Activated CD4-positive, alpha-beta memory T cell treated with anti-CD3 and anti-CD28 coated beads for 36 hours (primary cell): ENCODE measurements at regions not wholly inside any gene's neighbourhood (a gene's known extent, or its start where the extent isn't known, plus 50 kb on each side); places are given as distances from the start of the nearest gene placed in this dataset.

Experiments
- CTCF ChIA-PET: fragments of 350-600 bp; sonication (Branson Sonifier 250); formaldehyde crosslinking; loops from one replicate; lab custom pipeline; 2021; ENCODE audit warnings: antibody characterized with exemption, inconsistent platforms; lab: Charles Lee
- POLR2A ChIA-PET: fragments of 350-600 bp; sonication (Branson Sonifier 250); formaldehyde crosslinking; loops from one replicate; lab custom pipeline; 2021; ENCODE audit warnings: antibody characterized with exemption; lab: Charles Lee
- DNase-seq: peaks from one replicate; pipeline ENCODE4 v3.0.0-alpha.2; 2020
- H3K27ac Mint-ChIP-seq: one replicate; pipeline ENCODE4 v1.8.0; 2021; ENCODE audit warnings: mixed read lengths
- H3K27me3 Mint-ChIP-seq: one replicate; pipeline ENCODE4 v1.8.0; 2021; ENCODE audit warnings: mixed read lengths
- H3K36me3 Mint-ChIP-seq: one replicate; pipeline ENCODE4 v1.8.0; 2021; ENCODE audit warnings: mixed read lengths
- H3K4me1 Mint-ChIP-seq: one replicate; pipeline ENCODE4 v1.8.0; 2021; ENCODE audit warnings: low read depth, mixed read lengths
- H3K4me3 Mint-ChIP-seq: one replicate; pipeline ENCODE4 v1.8.0; 2021; ENCODE audit warnings: mild to moderate bottlenecking, mixed read lengths
- H3K9me3 Mint-ChIP-seq: one replicate; pipeline ENCODE4 v1.8.0; 2021; ENCODE audit warnings: mixed read lengths
- intact Hi-C: fragments of 100-400 bp; cut with micrococcal nuclease; formaldehyde crosslinking; loops from one replicate; pipeline ENCODE4 v1.15.1; 2023

DNA sequence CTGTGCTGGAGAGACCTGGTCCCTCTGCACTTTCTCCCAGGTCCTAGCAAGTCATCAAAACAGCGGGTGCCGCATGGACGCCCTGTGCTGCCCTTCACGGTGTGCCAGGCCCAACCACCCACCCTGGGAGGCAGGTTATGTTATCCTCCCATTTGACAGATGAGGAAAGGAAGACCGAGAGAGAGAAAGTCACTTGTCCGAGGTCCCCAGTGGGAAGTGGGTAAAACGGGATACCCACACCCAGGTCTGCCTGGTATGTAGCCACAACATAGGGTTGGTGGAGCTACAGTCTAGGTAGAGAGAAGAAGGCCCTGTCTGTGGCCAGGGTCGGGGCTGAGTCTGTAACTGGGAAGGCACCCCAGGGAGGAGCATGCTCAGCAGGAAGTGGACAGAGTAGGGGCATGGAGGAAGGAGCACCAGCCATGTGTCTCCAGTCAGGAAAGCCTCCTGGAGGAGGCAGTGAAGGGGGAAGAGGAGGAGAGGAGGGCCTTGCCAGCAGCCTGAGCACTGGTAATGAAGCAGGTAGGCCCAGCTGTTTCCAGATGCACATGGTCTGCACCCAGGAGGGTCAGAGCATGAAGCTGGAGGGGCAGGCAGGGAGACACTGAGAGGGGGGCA, 98.4 kb downstream of the ZFP36L2 start:
- DNase-seq = peak; percentile 32
- peak overlapping the region; percentile 13 for H3K4me3 Mint-ChIP-seq
- ChIA-PET POLR2A (interaction anchor here (13.4 kb wide), 1 partner anchor 96 kb away, joined by 283 read pairs; the partner anchor contains the start of gene ZFP36L2), CTCF (interaction anchor here (0.7 to 17.8 kb wide), 23 partner anchors 8 to 413 kb away, joined by 3 to 419 read pairs (median 6); partner anchors contain the start of gene ZFP36L2)
- no peaks in the 10 kb centered on the region for H3K36me3 Mint-ChIP-seq
- intact Hi-C loops = loop anchor here (1.0 to 2.0 kb wide), 2 partner anchors 356 to 415 kb away; no protein-coding TSS in a partner anchor
- peak overlapping the region; percentile 30 for H3K27ac Mint-ChIP-seq
- H3K27me3 Mint-ChIP-seq = no peaks in the 10 kb centered on the region
- peaks cover 58% of the 10 kb centered on the region for H3K4me1 Mint-ChIP-seq
- H3K9me3 Mint-ChIP-seq = no peaks in the 10 kb centered on the region

DNA sequence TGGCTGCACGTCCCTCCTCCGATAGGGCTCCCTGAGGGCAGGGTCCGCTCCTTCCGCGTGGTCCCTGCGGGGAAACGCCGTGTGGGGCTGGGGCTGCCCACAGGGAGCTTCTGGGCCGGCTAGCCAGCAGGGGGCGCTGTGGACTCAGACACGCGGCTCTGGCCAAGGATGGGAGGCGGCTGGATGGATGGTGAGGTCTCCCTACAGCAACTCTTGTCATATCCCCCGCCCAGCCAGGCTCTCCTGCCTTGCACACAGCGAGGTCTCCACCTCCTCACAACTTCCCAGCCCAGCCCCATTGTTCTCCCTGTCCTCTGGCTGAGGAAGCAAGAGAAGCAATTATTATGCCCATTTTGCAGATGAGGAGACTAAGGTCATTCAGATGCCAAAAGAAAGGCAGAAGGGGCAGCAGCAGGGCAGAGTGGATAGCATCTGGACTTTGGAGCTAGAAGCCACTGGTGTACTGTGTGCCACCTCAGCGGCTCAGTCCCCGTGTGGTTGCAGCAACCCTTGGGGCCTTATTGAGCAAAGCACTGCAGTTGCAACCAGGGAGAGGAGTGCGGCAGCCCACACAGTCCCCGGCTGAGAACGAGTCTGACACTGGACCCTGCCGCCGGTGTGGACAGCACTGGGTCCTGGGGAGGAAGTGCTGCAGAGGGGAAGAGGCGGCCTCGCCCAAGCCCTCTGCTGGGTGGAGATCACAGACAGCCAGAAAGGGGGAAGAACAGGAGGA, 99.0 kb downstream of the ZFP36L2 start:
- Mint-ChIP-seq H3K9me3 (no peaks in the 10 kb centered on the region), H3K27me3 (no peaks in the 10 kb centered on the region), H3K27ac (peak overlapping the region; percentile 30), H3K4me1 (peaks cover 51% of the 10 kb centered on the region), H3K36me3 (no peaks in the 10 kb centered on the region), H3K4me3 (peak overlapping the region; percentile 38)
- intact Hi-C loops = loop anchor here (1.0 to 2.0 kb wide), 2 partner anchors 357 to 415 kb away; no protein-coding TSS in a partner anchor
- DNase-seq = peak; percentile 93
- ChIA-PET CTCF (interaction anchor here (0.6 to 17.8 kb wide), 36 partner anchors 9 to 481 kb away, joined by 3 to 419 read pairs (median 4); partner anchors contain the start of gene ZFP36L2), POLR2A (interaction anchor here (13.4 kb wide), 1 partner anchor 96 kb away, joined by 283 read pairs; the partner anchor contains the start of gene ZFP36L2)

DNA sequence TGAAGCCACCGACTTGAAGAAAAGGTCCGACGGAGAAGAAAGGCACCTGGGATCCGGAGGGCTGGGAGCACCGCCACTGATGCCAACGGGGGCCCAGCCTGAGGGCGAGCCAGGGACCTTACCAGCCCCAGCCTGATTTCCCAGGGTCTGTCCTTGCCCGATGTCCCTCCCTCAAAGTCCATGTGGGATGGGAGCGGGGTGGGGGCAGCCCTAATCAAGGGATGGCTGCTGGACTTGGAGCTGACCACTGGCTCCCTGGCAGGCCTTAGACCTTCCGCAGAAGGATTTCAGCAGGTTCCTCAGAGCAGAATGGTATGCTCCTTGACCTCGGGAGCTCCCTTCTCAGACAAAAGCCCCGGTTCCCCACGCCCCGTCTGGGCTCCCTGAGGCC, 99.6 kb downstream of the ZFP36L2 start:
- no peak overlapping the region for H3K27ac Mint-ChIP-seq
- H3K36me3 Mint-ChIP-seq = no peaks in the 10 kb centered on the region
- no peaks in the 10 kb centered on the region for H3K27me3 Mint-ChIP-seq
- intact Hi-C loops = loop anchor here (1.0 to 2.0 kb wide), 2 partner anchors 357 to 416 kb away; no protein-coding TSS in a partner anchor
- H3K9me3 Mint-ChIP-seq = no peaks in the 10 kb centered on the region
- peaks cover 45% of the 10 kb centered on the region for H3K4me1 Mint-ChIP-seq
- ChIA-PET CTCF (interaction anchor here (0.6 to 17.8 kb wide), 33 partner anchors 10 to 482 kb away, joined by 3 to 419 read pairs (median 5); partner anchors contain the start of gene ZFP36L2), POLR2A (interaction anchor here (13.4 kb wide), 1 partner anchor 97 kb away, joined by 283 read pairs; the partner anchor contains the start of gene ZFP36L2)
- DNase-seq = no peak
- no peak overlapping the region for H3K4me3 Mint-ChIP-seq

- Mint-ChIP-seq H3K9me3 (no peaks in the 10 kb centered on the region), H3K27me3 (no peaks in the 10 kb centered on the region), H3K27ac (no peak overlapping the region), H3K36me3 (no peaks in the 10 kb centered on the region), H3K4me1 (peaks cover 31% of the 10 kb centered on the region), H3K4me3 (no peak overlapping the region)
- intact Hi-C loops = no loop called here
- DNase-seq = no peak
- ChIA-PET POLR2A (interaction anchor here (13.4 kb wide), 1 partner anchor 98 kb away, joined by 283 read pairs; the partner anchor contains the start of gene ZFP36L2), CTCF (interaction anchor here (1.0 to 17.8 kb wide), 7 partner anchors 14 to 416 kb away, joined by 3 to 419 read pairs (median 8); partner anchors contain the start of gene ZFP36L2)
Observed at GRCh38 chr2:43125090-43125998, 101.1 kb downstream of the ZFP36L2 start.

- no peak for DNase-seq
- H3K9me3 Mint-ChIP-seq = peaks cover 2% of the 10 kb centered on the region
- peaks cover 24% of the 10 kb centered on the region for H3K4me1 Mint-ChIP-seq
- CTCF ChIA-PET = interaction anchor here (2.0 to 17.8 kb wide), 3 partner anchors 96 to 360 kb away, joined by 7 to 419 read pairs (median 254); partner anchors contain the start of gene ZFP36L2
- H3K4me3 Mint-ChIP-seq = no peak overlapping the region
- no peak overlapping the region for H3K27ac Mint-ChIP-seq
- no peaks in the 10 kb centered on the region for H3K36me3 Mint-ChIP-seq
- intact Hi-C loops = no loop called here
- POLR2A ChIA-PET = interaction anchor here (13.4 kb wide), 1 partner anchor 99 kb away, joined by 283 read pairs; the partner anchor contains the start of gene ZFP36L2
- no peaks in the 10 kb centered on the region for H3K27me3 Mint-ChIP-seq
Observed at GRCh38 chr2:43124687-43125057, 101.7 kb downstream of the ZFP36L2 start.

GRCh38 chr2:43123981-43124686, 102.3 kb downstream of the ZFP36L2 start:
- peaks cover 7% of the 10 kb centered on the region for H3K9me3 Mint-ChIP-seq
- no peak for DNase-seq
- intact Hi-C loops = no loop called here
- H3K36me3 Mint-ChIP-seq = no peaks in the 10 kb centered on the region
- no peak overlapping the region for H3K4me3 Mint-ChIP-seq
- H3K4me1 Mint-ChIP-seq = peaks cover 19% of the 10 kb centered on the region
- POLR2A ChIA-PET = no interaction called here
- CTCF ChIA-PET = interaction anchor here (2.0 to 17.8 kb wide), 3 partner anchors 97 to 361 kb away, joined by 7 to 419 read pairs (median 254); partner anchors contain the start of gene ZFP36L2
- H3K27me3 Mint-ChIP-seq = no peaks in the 10 kb centered on the region
- H3K27ac Mint-ChIP-seq = no peak overlapping the region

DNA sequence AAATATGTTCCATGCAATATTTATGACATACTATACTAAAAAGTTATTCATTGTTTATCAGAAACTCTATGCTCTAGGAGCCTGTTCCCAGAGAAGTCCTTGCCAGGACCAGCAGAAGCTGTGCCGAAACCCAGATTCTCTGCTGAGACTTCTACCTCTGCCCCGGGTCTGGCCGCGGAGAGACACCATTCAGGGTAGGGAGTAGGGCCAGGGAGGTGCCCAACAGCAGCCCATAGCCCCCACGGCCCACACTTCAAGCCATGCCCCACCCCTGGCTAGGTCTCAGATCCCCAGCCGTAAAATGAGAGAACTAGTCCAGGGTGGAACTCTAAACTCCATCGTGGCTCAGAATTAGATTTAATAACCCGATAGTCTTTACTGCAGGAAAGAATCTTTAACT, 102.9 kb downstream of the ZFP36L2 start:
- H3K4me3 Mint-ChIP-seq = no peak overlapping the region
- CTCF ChIA-PET = interaction anchor here (2.0 to 17.1 kb wide), 2 partner anchors 106 to 361 kb away, joined by 7 to 419 read pairs; partner anchors contain the start of gene ZFP36L2
- no peaks in the 10 kb centered on the region for H3K36me3 Mint-ChIP-seq
- H3K4me1 Mint-ChIP-seq = peaks cover 13% of the 10 kb centered on the region
- POLR2A ChIA-PET = no interaction called here
- H3K9me3 Mint-ChIP-seq = peaks cover 12% of the 10 kb centered on the region
- H3K27me3 Mint-ChIP-seq = no peaks in the 10 kb centered on the region
- intact Hi-C loops = no loop called here
- H3K27ac Mint-ChIP-seq = no peak overlapping the region
- DNase-seq = no peak

- no peak overlapping the region for H3K4me3 Mint-ChIP-seq
- H3K36me3 Mint-ChIP-seq = no peaks in the 10 kb centered on the region
- peaks cover 12% of the 10 kb centered on the region for H3K9me3 Mint-ChIP-seq
- H3K27me3 Mint-ChIP-seq = no peaks in the 10 kb centered on the region
- no peak overlapping the region for H3K27ac Mint-ChIP-seq
- ChIA-PET CTCF (interaction anchor here (0.7 to 17.1 kb wide), 4 partner anchors 107 to 362 kb away, joined by 3 to 419 read pairs (median 6); partner anchors contain the start of gene ZFP36L2), POLR2A (no interaction called here)
- intact Hi-C loops = no loop called here
- no peak for DNase-seq
- peaks cover 9% of the 10 kb centered on the region for H3K4me1 Mint-ChIP-seq
Observed at GRCh38 chr2:43123028-43123427, 103.4 kb downstream of the ZFP36L2 start.

DNA sequence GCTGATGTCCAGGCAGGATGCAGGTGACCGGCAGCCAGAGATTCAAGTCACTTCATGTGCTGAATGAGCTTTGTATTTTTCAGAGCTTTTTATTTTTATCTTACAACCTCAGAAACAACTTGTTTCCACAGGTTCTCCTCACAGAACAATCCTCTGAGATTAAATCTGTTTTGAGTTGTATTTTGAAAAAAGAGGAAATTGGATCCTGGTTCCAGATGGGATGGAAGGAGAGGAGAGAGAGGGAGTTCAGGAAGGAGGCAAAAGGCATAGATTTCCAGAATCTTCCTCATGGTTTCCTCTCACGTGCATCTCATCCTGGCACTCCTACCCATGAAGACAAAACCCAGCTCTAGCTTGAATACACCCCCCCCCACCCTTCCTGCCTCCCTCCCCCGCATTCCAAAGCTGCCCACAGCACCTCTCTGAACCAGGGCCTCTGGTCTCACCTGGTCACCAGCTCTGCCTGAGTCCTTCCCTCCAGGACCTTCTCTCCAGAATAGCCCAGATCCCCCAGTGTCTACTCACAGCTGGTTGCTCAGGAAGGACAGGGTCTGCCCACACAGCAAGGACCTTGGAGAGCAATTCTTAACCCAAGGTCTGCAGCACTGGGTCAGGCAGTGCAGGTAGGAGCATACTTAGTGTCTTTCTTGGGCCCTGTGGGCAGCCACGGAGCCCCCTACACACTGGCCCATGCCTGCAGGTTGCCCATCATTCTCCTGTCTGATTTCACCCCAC, 104.7 kb downstream of the ZFP36L2 start:
- H3K27ac Mint-ChIP-seq = no peak overlapping the region
- CTCF ChIA-PET = interaction anchor here (1.1 to 17.1 kb wide), 3 partner anchors 48 to 147 kb away, joined by 3 to 419 read pairs (median 5); partner anchors contain the start of gene ZFP36L2
- H3K27me3 Mint-ChIP-seq = no peaks in the 10 kb centered on the region
- intact Hi-C loops = no loop called here
- no peak overlapping the region for H3K4me3 Mint-ChIP-seq
- no peaks in the 10 kb centered on the region for H3K36me3 Mint-ChIP-seq
- DNase-seq = no peak
- H3K4me1 Mint-ChIP-seq = no peaks in the 10 kb centered on the region
- POLR2A ChIA-PET = no interaction called here
- H3K9me3 Mint-ChIP-seq = peaks cover 12% of the 10 kb centered on the region

GRCh38 chr2:43119303-43119702, 107.1 kb downstream of the ZFP36L2 start:
- no peaks in the 10 kb centered on the region for H3K36me3 Mint-ChIP-seq
- ChIA-PET POLR2A (no interaction called here), CTCF (no interaction called here)
- H3K27ac Mint-ChIP-seq = no peak overlapping the region
- peaks cover 12% of the 10 kb centered on the region for H3K9me3 Mint-ChIP-seq
- DNase-seq = no peak
- no peaks in the 10 kb centered on the region for H3K4me1 Mint-ChIP-seq
- intact Hi-C loops = no loop called here
- no peaks in the 10 kb centered on the region for H3K27me3 Mint-ChIP-seq
- H3K4me3 Mint-ChIP-seq = no peak overlapping the region
